C4-2B (cell line): ENCODE measurements at regions not wholly inside any gene's neighbourhood (a gene's known extent, or its start where the extent isn't known, plus 50 kb on each side); places are given as distances from the start of the nearest gene placed in this dataset.

Experiments used
- CTCF ChIP-seq: fragments of 450-650 bp; conservative IDR thresholded peaks from 2 replicates; pipeline ENCODE4 v1.5.1; 2017; ENCODE audit warnings: mild to moderate bottlenecking
- ZFX ChIP-seq: fragments of 450-650 bp; IDR thresholded peaks from 2 replicates; pipeline ENCODE4 v1.6.1; 2017

GRCh38 chr3:104530934-104531333 lies 835.8 kb upstream of the ALCAM start:
- TF ChIP-seq CTCF (no peak), ZFX (no peak)
